ENCODE measurements at regions not wholly inside any gene's neighbourhood (a gene's known extent, or its start where the extent isn't known, plus 50 kb on each side); places are given as distances from the start of the nearest gene placed in this dataset.
"Not testable (repeated sequence)": the region's sequence is repeated elsewhere in the genome, so short reads cannot be mapped to it uniquely, and the experiment has no call there.

DNA sequence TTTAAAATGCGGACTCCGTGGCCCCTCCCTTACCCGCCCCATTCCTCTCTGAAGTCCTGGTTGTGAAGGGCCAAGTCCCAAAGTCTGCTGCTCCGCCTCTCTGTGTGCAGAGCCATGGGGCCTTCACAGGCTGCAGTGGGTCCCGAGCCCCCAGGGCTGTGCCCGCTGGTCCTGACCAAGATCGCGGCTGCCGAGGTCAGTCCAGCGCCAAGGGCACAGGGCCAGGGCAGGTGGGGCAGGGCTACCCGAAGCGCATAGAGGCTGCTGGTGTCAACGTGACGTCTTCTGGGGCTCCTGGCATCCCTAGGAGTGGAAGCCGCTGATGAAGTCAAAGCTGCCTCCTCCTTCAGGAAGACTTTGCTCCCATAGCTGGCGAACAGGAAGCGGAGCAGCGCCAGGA lies 858.8 kb downstream of the TUBA3C start:
- DNase-seq (ENCODE audit: low read depth, low spot score) = not testable (repeated sequence)

GRCh38 chr13:18319653-18320052 lies 862.0 kb downstream of the TUBA3C start:
- not testable (repeated sequence) for DNase-seq (ENCODE audit: low read depth, low spot score)

DNA sequence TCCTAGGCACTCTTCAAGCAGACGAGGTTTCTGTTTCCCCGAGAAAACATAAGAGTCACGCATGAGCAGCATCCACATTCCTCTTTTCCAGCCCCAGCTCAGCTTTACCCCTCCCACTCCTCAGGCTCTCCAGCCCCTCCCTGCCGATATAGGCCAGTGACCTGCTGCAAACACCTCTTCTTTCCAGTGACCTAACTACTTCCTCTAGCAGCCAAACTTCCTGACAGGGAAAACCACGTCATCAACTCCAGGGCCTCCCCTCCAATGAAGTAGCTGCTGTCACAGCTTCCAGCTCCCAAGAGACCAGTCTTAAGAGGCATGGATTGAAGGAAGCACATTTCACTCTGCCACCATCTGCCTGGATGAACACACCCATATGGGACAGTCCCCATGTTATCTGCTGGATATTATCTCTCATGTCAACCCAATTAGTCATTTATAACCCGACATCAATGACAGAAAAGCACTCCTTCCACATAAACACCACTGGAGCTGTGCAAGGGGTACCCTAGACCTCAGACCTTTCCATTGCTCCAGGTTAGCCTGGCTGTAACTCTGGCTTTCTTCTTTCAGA lies 878.3 kb downstream of the TUBA3C start:
- DNase-seq (ENCODE audit: low read depth, low spot score) = not testable (repeated sequence)

DNA sequence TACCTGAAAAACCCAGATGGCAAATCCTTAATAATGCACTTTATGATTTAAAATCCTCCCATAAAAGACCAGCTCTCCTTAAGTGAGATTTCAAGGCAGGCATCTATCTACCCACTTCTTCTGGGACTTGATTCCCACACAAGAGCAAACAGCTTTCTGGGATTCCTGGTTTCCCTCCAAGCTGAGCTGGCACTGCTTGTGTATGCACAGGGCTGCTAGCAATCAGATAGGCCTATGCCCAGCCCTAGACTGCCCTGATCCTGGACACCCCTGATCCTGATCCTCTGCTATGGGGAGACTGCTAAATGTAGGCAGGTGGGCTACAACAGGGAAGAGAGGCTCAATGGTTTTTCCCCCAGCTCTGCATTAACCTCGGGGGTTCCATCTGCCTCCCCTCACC lies 880.7 kb downstream of the TUBA3C start:
- not testable (repeated sequence) for DNase-seq (ENCODE audit: low read depth, low spot score)

DNA sequence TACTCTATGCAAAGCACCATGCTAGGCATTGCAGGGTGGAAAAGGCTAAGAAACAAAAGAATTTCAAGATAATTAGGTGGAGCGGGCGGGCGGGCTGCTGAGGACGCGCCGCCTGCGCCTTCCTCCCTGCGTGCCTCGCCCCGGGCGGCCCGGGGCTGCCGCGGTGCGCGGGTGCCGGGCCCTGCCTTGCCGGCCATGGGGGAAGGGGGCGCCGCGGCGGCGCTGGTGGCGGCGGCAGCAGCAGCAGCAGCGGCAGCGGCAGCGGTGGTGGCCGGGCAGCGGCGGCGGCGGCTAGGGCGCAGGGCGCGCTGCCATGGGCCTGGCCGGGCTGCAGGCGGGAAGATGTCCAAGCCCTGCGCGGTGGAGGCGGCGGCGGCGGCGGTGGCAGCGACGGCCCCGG lies 884.3 kb downstream of the TUBA3C start:
- DNase-seq (ENCODE audit: low read depth, low spot score) = not testable (repeated sequence)

DNA sequence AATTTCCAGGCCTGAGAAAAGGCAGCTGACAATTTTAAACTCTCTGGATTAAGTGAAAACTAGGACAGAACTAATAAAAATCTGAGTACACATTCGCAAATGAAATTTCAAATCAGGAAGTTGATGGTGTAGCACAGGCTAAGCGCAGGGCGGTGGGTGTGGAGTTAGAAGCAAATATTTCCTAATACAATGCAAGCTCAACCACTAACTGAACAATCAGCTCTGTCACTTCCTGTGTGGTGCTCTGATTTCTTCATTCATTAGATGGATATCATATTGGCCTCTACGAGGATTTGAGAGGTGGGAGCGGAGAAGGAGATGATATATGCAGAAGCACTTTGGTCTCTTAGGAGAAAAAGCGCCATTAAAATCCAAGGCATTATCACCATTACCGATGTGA lies 885.0 kb downstream of the TUBA3C start:
- not testable (repeated sequence) for DNase-seq (ENCODE audit: low read depth, low spot score)

GRCh38 chr13:18294311-18294710 lies 887.3 kb downstream of the TUBA3C start:
- not testable (repeated sequence) for DNase-seq (ENCODE audit: low read depth, low spot score)

DNA sequence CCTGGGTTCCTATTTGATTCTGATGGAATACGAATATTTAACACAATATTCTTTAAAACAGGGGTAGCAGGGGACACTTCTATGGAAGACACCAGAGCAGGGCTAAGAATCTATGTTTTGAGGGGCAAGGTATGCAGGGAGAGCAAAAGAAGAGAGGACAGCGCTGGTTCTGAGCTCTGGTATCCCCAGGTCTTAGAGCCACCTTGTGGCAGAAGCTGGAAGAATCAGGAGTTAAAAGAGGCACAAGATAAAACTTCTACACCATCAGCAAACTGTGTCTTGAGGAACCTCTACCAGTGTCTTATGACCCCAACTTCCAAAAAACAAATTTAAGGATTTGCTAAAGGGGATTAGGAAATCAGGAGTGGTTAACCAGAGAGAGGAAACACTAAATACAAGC lies 894.8 kb downstream of the TUBA3C start:
- DNase-seq (ENCODE audit: low read depth, low spot score) = not testable (repeated sequence)

DNA sequence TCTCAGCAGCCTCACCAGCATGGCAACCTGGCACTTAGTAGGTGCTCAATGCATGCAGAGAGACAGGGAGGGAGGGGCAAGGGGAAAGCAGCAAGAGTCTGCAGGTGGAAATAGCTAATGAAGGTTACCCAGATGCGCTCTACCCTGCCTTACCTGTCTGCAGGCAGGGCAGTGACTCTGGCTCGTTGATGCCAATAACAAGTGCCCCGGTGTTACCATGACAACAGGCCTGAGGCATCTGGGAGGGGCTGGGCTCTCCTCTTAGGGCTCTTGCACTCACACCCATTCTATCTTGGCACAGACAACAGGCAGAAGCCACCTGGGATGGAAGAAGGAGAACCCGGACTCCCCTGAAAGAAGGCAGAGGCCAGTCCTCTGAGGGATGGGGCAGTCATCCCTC lies 896.0 kb downstream of the TUBA3C start:
- DNase-seq (ENCODE audit: low read depth, low spot score) = not testable (repeated sequence)

DNA sequence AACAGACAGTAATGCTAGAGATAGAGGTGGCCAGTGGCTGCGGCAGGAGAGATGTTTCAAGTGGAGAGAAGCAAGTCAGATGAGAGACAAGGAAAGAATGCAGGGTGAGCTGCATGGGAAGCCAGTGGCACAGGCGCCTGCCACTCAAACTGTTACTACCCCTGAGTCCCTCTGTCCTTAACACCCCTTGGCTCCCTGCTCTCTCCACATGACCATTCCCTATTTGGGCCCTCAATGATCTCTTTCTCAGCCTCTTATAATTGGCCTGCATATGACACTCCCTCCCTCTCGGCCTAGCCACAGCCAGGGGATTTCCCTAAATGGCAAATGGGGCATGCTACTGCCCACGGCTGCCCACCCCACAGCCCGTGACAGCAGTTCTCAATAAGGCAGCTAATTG lies 897.6 kb downstream of the TUBA3C start:
- not testable (repeated sequence) for DNase-seq (ENCODE audit: low read depth, low spot score)

DNA sequence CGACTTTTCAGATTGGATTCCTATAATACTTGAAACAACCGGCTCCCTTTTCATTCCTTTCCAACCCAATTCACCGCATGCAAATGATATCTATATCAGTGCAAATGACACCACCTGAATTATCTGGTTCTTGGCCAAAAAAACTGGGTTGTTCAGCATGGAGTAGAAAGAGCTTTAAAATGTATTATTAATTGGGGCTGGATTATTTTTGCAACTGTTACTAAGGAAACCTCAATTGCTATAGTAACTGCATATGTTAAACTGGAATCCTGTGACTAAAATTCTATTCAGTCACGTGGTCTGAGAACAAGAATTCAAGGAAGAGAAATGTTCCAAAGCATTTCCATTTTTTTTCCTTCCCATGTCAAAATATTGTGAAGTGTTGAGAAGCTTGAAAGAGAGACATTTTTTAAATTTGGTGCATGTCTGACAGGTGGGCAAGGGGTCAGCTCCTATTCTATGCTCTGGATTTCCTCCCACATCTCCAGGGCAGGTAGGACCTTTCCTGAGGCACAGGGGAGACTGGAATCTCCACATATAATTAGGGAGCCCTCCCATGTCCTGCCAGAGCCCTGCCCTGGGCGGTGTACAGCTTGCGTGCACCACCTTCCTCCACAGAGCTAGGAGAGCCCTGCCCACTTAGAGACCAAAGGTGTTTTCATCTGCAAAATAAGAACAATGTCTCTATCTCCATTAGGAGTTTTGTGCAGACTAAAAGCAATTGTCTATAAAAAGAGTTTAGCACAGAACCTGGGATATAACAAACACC lies 899.6 kb downstream of the TUBA3C start:
- not testable (repeated sequence) for DNase-seq (ENCODE audit: low read depth, low spot score)

GRCh38 chr13:18280904-18281828 lies 900.5 kb downstream of the TUBA3C start:
- DNase-seq (ENCODE audit: low read depth, low spot score) = not testable (repeated sequence)

DNA sequence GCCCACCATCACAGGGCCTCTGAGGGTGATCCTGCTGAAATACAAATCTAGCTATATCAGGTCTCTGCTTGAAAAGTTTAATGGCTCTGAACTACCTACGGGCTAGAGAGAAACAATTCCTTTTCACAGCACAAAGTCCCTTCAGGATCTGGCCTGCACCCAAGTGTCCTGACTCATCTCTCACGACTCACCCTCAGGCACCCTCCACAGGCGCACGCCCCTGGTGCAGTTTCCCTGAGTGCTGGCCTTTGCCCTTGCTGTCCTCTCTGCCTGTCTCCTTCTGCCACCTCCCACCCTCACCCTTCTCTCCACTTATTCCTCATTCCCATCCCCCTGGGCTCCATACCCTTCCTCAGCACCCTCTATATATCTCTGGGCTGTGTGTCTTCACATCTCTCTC lies 901.7 kb downstream of the TUBA3C start:
- not testable (repeated sequence) for DNase-seq (ENCODE audit: low read depth, low spot score)

DNA sequence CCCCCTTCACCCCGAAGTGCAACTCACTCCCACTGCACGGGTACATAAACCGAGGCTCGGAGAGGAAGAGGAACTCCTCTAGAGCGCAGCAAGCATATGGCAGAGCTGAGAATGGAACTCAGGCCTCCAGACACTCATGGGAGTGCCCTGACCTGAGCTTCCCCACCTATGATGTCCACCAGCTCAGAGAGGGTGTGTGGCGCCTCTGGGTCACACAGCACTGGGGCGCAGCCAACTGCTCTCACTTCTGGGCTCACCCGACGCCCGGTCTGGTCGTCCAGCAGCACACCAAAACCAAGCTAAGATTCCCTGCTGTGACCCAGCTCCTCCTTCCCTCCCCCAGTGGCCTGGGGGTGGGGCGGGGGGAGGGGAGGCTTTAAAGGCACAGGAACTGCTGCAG lies 904.3 kb downstream of the TUBA3C start:
- DNase-seq (ENCODE audit: low read depth, low spot score) = not testable (repeated sequence)

DNA sequence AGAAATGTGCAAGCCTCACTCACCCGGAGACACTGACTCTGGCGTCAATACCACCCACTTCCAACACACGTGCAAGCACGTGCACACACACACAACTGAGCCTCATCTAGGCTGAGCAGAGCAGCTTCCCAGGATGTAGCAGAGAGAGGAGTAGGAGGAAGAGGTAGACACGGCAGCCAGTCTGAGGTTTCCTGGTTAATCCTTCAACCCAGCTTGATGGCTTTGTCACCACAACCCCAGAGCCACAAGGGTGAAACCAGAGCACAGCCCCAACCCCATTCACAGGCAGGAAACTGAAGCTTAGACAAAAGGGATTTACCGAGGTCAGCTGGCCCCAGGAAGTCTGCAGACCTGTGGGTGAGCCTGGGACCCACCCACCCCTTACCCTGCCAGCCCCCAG lies 905.3 kb downstream of the TUBA3C start:
- DNase-seq (ENCODE audit: low read depth, low spot score) = not testable (repeated sequence)

GRCh38 chr13:18273785-18274514 lies 907.7 kb downstream of the TUBA3C start:
- not testable (repeated sequence) for DNase-seq (ENCODE audit: low read depth, low spot score)

DNA sequence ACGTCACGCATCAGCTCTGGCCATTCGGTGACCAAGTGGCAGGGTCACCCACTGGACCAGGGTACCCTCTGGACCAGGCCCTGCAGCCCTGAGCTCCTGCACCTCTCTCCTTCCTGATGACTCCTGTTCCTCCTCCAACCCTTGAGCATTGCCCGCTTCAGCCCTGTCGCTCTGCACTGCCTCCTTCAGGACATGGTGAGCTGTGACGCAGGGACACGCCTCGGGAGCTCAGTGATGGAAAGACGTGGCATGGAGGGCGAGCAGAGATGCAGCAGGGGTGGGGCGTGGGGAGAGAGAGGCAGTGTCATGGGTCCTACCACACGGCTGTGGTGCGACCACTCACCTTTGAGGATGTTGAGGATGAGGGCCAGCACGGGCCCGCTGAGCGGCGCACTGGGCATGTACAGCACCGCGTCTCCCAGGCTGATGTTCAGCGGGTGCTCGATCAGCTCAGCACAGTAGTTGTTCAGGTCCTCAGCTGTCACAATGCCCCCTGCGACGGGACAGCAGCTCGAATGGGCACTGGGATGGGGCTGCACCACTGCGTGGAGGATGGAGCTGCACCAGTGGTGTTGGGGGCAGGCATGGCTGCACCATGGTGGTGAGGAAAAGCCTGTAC lies 922.7 kb downstream of the TUBA3C start:
- not testable (repeated sequence) for DNase-seq (ENCODE audit: low read depth, low spot score)

GRCh38 chr13:18257686-18258085 lies 923.9 kb downstream of the TUBA3C start:
- DNase-seq (ENCODE audit: low read depth, low spot score) = not testable (repeated sequence)

DNA sequence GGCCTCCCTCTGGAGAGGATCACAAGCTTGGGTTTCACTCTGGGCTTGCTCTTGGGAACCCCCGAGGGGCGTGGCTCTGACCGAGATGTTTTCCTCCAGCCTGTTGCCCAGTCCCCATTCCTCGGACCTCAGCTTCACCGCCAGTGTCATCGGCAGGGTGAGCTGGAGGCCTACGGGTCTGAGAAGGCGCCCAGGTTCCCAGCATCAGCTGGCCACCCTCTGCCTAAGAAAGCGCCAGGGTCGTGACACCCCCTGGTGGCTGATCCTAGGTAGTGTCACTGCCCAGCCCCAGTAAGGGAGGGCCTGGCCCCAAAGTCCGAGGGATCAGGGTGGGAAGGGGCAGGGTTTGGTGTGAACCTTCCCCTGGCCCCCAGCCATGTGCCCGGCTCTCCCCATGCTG lies 928.8 kb downstream of the TUBA3C start:
- DNase-seq (ENCODE audit: low read depth, low spot score) = not testable (repeated sequence)

- DNase-seq (ENCODE audit: low read depth, low spot score) = not testable (repeated sequence)
Observed at GRCh38 chr13:18248533-18249240, 932.9 kb downstream of the TUBA3C start.

Data from ELF-1 (cell line).